H1 (cell line): ENCODE measurements at regions not wholly inside any gene's neighbourhood (a gene's known extent, or its start where the extent isn't known, plus 50 kb on each side); places are given as distances from the start of the nearest gene placed in this dataset.

Experiments used
- CTCF ChIA-PET: fragments of 300-600 bp; sonication (Branson Sonifier 250); formaldehyde crosslinking; loops from one replicate; lab custom pipeline; 2021; ENCODE audit not compliant: partially characterized antibody; lab: Charles Lee
- POLR2A ChIA-PET: fragments of 300-600 bp; sonication (Branson Sonifier 250); formaldehyde crosslinking; loops from one replicate; lab custom pipeline; 2021; ENCODE audit warnings: inconsistent platforms; ENCODE audit not compliant: partially characterized antibody; lab: Charles Lee
- DNase-seq, 2 experiments: peaks; one replicate each; pipeline versions ENCODE4 v3.0.0 to v3.0.0-alpha.2; 2010 to 2022; ENCODE audit warnings: low spot score in 2 of 2, low read depth in 1 of 2, mixed read lengths in 1 of 2
- FAIRE-seq: peaks from 2 replicates; lab custom pipeline; 2011; peaks lifted over from hg19 to GRCh38; lab: Jason Lieb, UNC
- H2AFZ ChIP-seq: 2 replicates; pipeline ENCODE4 v1.8.1; 2012; ENCODE audit warnings: low read length, inconsistent platforms
- H2AK5ac ChIP-seq: 2 replicates; pipeline ENCODE4 v1.6.1; 2013; ENCODE audit warnings: low read depth, low read length
- H2BK120ac ChIP-seq: replicated peaks from 2 replicates; pipeline ENCODE3; 2013; ENCODE audit warnings: low read depth, low read length, inconsistent platforms
- H2BK12ac ChIP-seq: 2 replicates; pipeline ENCODE4 v1.6.1; 2013; ENCODE audit warnings: low read depth, low read length
- H2BK15ac ChIP-seq: 2 replicates; pipeline ENCODE4 v1.6.1; 2013; ENCODE audit warnings: low read length
- H2BK20ac ChIP-seq: 2 replicates; pipeline ENCODE4 v1.6.1; 2013; ENCODE audit warnings: low read length
- H2BK5ac ChIP-seq: 2 replicates; pipeline ENCODE4 v1.6.1; 2013; ENCODE audit warnings: low read depth, low read length
- H3K14ac ChIP-seq: 2 replicates; pipeline ENCODE4 v1.6.1; 2013; ENCODE audit warnings: inconsistent platforms; ENCODE audit not compliant: insufficient read length
- H3K18ac ChIP-seq: 2 replicates; pipeline ENCODE4 v1.6.1; 2013; ENCODE audit warnings: low read length; ENCODE audit errors: extremely low read depth
- H3K23ac ChIP-seq: 2 replicates; pipeline ENCODE4 v1.6.1; 2013; ENCODE audit warnings: inconsistent platforms; ENCODE audit not compliant: insufficient read length
- H3K23me2 ChIP-seq: 2 replicates; pipeline ENCODE4 v1.6.1; 2013; ENCODE audit warnings: low read depth, low read length
- H3K27ac ChIP-seq: 2 replicates; pipeline ENCODE4 v1.6.1; 2011; ENCODE audit warnings: low read depth, low read length, inconsistent platforms
- H3K27me3 ChIP-seq, 4 experiments: replicated peaks in 1 of 4; 1 replicate in 1 of 4; 2 replicates in 3 of 4; pipeline versions ENCODE4 v1.6.1 to v1.8.1; 2011 to 2013; ENCODE audit warnings: low read length in 3 of 4, mild to moderate bottlenecking in 3 of 4, inconsistent platforms in 2 of 4, mixed read lengths in 2 of 4, moderate library complexity in 1 of 4; ENCODE audit not compliant: control insufficient read depth in 3 of 4, insufficient read depth in 3 of 4; ENCODE audit errors: extremely low read depth in 1 of 4
- H3K36me3 ChIP-seq, 4 experiments: 2 replicates each; pipeline versions ENCODE4 v1.6.1 to v1.8.1; 2011 to 2013; ENCODE audit warnings: mild to moderate bottlenecking in 4 of 4, low read length in 3 of 4, moderate library complexity in 2 of 4, control low read depth in 1 of 4, inconsistent platforms in 1 of 4; ENCODE audit not compliant: insufficient read depth in 4 of 4, control insufficient read depth in 2 of 4
- H3K4ac ChIP-seq: replicated peaks from 2 replicates; pipeline ENCODE3; 2013; ENCODE audit warnings: low read length, low read depth, mixed read lengths, inconsistent platforms; ENCODE audit not compliant: insufficient read length
- H3K4me1 ChIP-seq, 4 experiments: replicated peaks in 1 of 4; 1 replicate in 1 of 4; 2 replicates in 3 of 4; pipeline versions ENCODE4 v1.6.1 to v1.8.1; 2011 to 2013; ENCODE audit warnings: low read length in 3 of 4, inconsistent platforms in 2 of 4, mixed read lengths in 1 of 4; ENCODE audit not compliant: insufficient read depth in 4 of 4, control insufficient read depth in 3 of 4
- H3K4me2 ChIP-seq, 2 experiments: 2 replicates each; pipeline versions ENCODE4 v1.6.1 to v1.8.1; 2011 to 2013; ENCODE audit warnings: low read depth in 2 of 2, low read length in 2 of 2, control low read depth in 1 of 2, inconsistent platforms in 1 of 2, mild to moderate bottlenecking in 1 of 2; ENCODE audit not compliant: insufficient read depth in 1 of 2
- H3K4me3 ChIP-seq, 4 experiments: fragments of 200-600, 300-600 bp in 1 of 4; sonication (generic), shearing (Covaris generic), sonication (Bioruptor Twin) in 1 of 4; 2 replicates each; pipeline versions ENCODE4 v1.5.1 to v1.8.1; 2011 to 2016; ENCODE audit warnings: low read length in 4 of 4, low read depth in 3 of 4, control low read depth in 2 of 4, inconsistent platforms in 2 of 4, mild to moderate bottlenecking in 2 of 4, mixed read lengths in 1 of 4, moderate library complexity in 1 of 4; ENCODE audit not compliant: insufficient read depth in 2 of 4; ENCODE audit errors: extremely low read depth in 1 of 4
- H3K56ac ChIP-seq: replicated peaks from 2 replicates; pipeline ENCODE3; 2013; ENCODE audit warnings: low read depth, mild to moderate bottlenecking, mixed read lengths, low read length, inconsistent platforms; ENCODE audit not compliant: insufficient read length
- H3K79me1 ChIP-seq: 2 replicates; pipeline ENCODE4 v1.6.1; 2013; ENCODE audit warnings: low read depth, low read length, control low read depth
- H3K79me2 ChIP-seq, 2 experiments: 2 replicates each; pipeline versions ENCODE4 v1.6.1 to v1.8.1; 2012 to 2013; ENCODE audit warnings: low read length in 2 of 2, mild to moderate bottlenecking in 2 of 2, inconsistent platforms in 1 of 2; ENCODE audit not compliant: insufficient read depth in 2 of 2, control insufficient read depth in 1 of 2
- H3K9ac ChIP-seq, 4 experiments: replicated peaks in 1 of 4; 1 replicate in 1 of 4; 2 replicates in 3 of 4; pipeline versions ENCODE4 v1.6.1 to v1.8.1; 2011 to 2013; ENCODE audit warnings: low read depth in 3 of 4, low read length in 3 of 4, control low read depth in 2 of 4, mild to moderate bottlenecking in 2 of 4, moderate library complexity in 2 of 4, inconsistent platforms in 1 of 4; ENCODE audit errors: extremely low read depth in 1 of 4
- H3K9me3 ChIP-seq, 2 experiments: 2 replicates each; pipeline versions ENCODE4 v1.6.1 to v1.8.1; 2012 to 2013; ENCODE audit warnings: mild to moderate bottlenecking in 2 of 2, moderate library complexity in 2 of 2, control low read depth in 1 of 2, inconsistent platforms in 1 of 2, low read depth in 1 of 2, low read length in 1 of 2, mixed read lengths in 1 of 2; ENCODE audit not compliant: insufficient read depth in 2 of 2
- H4K20me1 ChIP-seq, 2 experiments: replicated peaks in 1 of 2; 2 replicates each; pipeline versions ENCODE3 to v1.8.1; 2011 to 2013; ENCODE audit warnings: inconsistent platforms in 2 of 2, low read length in 2 of 2, mild to moderate bottlenecking in 1 of 2; ENCODE audit not compliant: insufficient read depth in 2 of 2, control insufficient read depth in 1 of 2
- H4K5ac ChIP-seq: 2 replicates; pipeline ENCODE4 v1.6.1; 2013; ENCODE audit warnings: low read length, low read depth, mixed read lengths, inconsistent platforms; ENCODE audit not compliant: insufficient read length
- H4K8ac ChIP-seq: 2 replicates; pipeline ENCODE4 v1.8.0; 2013; ENCODE audit warnings: mild to moderate bottlenecking, moderate library complexity, low read length, inconsistent platforms; ENCODE audit not compliant: insufficient read depth; ENCODE audit errors: extremely low read depth
- H4K91ac ChIP-seq: replicated peaks from 2 replicates; pipeline ENCODE3; 2013; ENCODE audit warnings: low read length, mixed read lengths, inconsistent platforms; ENCODE audit not compliant: insufficient read length
- ATF2 ChIP-seq: IDR thresholded peaks from 2 replicates; pipeline ENCODE4 v1.6.1; 2012; ENCODE audit warnings: low read length, inconsistent platforms
- BCL11A ChIP-seq, 2 experiments: IDR thresholded peaks; one replicate each; pipeline ENCODE4 v1.6.1; 2011; ENCODE audit warnings: low read depth in 2 of 2, low read length in 2 of 2, mild to moderate bottlenecking in 2 of 2
- CTBP2 ChIP-seq: IDR thresholded peaks from 2 replicates; pipeline ENCODE4 v1.7.0; 2011; ENCODE audit warnings: borderline replicate concordance, mild to moderate bottlenecking, moderate library complexity, mixed read lengths, low read length; ENCODE audit not compliant: insufficient read depth, insufficient read length
- E2F6 ChIP-seq: IDR thresholded peaks from 2 replicates; pipeline ENCODE4 v1.6.1; 2012; ENCODE audit warnings: inconsistent platforms
- HDAC2 ChIP-seq, 2 experiments: fragments of 300-600 bp in 1 of 2; sonication (generic) in 1 of 2; IDR thresholded peaks; 2 replicates each; pipeline ENCODE4 v1.6.1; 2011 to 2012; ENCODE audit warnings: low read depth in 2 of 2, low read length in 2 of 2, mild to moderate bottlenecking in 2 of 2, moderate library complexity in 2 of 2, borderline replicate concordance in 1 of 2, inconsistent platforms in 1 of 2
- KDM1A ChIP-seq: fragments of 200-600, 300-600 bp; sonication (generic); IDR thresholded peaks from 2 replicates; pipeline ENCODE4 v1.7.1; 2016; ENCODE audit warnings: mild to moderate bottlenecking, low read length, borderline replicate concordance
- POLR2AphosphoS5 ChIP-seq: IDR thresholded peaks from 2 replicates; pipeline ENCODE4 v1.6.1; 2011; ENCODE audit warnings: low read depth, low read length
- POU5F1 ChIP-seq: IDR thresholded peaks from 2 replicates; pipeline ENCODE4 v1.6.1; 2011; ENCODE audit warnings: low read depth, mild to moderate bottlenecking, low read length, moderate library complexity
- SIRT6 ChIP-seq: IDR thresholded peaks from one replicate; pipeline ENCODE4 v1.7.1; 2012; ENCODE audit warnings: low read length, inconsistent platforms
- SIX5 ChIP-seq: IDR thresholded peaks from 2 replicates; pipeline ENCODE4 v1.6.1; 2011; ENCODE audit warnings: mild to moderate bottlenecking, low read depth, low read length
- TBP ChIP-seq: IDR thresholded peaks from 2 replicates; pipeline ENCODE4 v1.6.1; 2011; ENCODE audit warnings: low read depth, low read length, improper control_type of control experiment
- WGBS, 2 experiments: shearing (Covaris generic) in 1 of 2; methylation state at CpG; one replicate each; pipeline versions ENCODE4 v1.1.6 to v1.1.7; 2013 to 2015; ENCODE audit warnings: low lambda C conversion rate in 2 of 2, mixed read lengths in 2 of 2, inconsistent platforms in 1 of 2, low coverage in 1 of 2, missing lambda C conversion rate in 1 of 2; ENCODE audit not compliant: insufficient replicate concordance in 2 of 2, insufficient coverage in 1 of 2, insufficient read length in 1 of 2; ENCODE audit errors: extremely low coverage in 1 of 2, missing lambda C conversion rate in 1 of 2; 5-methylcytosine and 5-hydroxymethylcytosine counted together

DNA sequence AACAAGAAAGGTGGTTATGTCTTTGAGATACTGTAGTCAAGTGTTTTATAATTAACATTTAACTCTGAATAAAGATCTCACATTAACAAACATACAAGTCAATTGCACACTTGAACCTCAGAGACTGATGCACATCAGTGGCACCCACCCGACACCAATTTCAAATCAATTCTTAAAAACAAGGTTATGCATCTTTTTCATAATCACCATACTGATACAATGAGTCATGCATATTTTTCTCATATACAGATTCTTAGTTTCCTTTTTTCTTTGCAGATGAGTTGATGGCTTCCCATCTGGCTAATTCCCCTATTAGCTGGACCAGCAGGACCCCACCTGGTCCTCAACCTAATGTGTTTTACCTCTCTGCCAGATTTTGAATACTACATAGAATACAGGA is 136.2 kb upstream of the RPL34 start:
- no peak overlapping the region for H3K14ac ChIP-seq
- no peak overlapping the region for H2BK15ac ChIP-seq
- H3K27ac ChIP-seq: no peak overlapping the region
- no peak overlapping the region for H3K4me2 ChIP-seq
- H2AFZ ChIP-seq: no peak overlapping the region
- DNase-seq: no peak
- H4K91ac ChIP-seq: no peak overlapping the region
- H3K79me2 ChIP-seq: no peaks in the 10 kb centered on the region
- no peak overlapping the region for H3K9ac ChIP-seq
- no peak overlapping the region for H3K4me3 ChIP-seq
- H3K23ac ChIP-seq: no peak overlapping the region
- FAIRE-seq: no peak
- H2BK12ac ChIP-seq: no peak overlapping the region
- H2BK20ac ChIP-seq: no peak overlapping the region
- POLR2A ChIA-PET: no interaction called here
- H3K23me2 ChIP-seq: no peaks in the 10 kb centered on the region
- no peaks in the 10 kb centered on the region for H3K4me1 ChIP-seq
- CTCF ChIA-PET: interaction anchor here (1.2 kb wide), 1 partner anchor 9 kb away, joined by 3 read pairs; no protein-coding TSS in a partner anchor
- H3K27me3 ChIP-seq: no peaks in the 10 kb centered on the region
- H2BK5ac ChIP-seq: no peak overlapping the region
- H4K20me1 ChIP-seq: no peaks in the 10 kb centered on the region
- no peak overlapping the region for H3K4ac ChIP-seq
- no peaks in the 10 kb centered on the region for H3K79me1 ChIP-seq
- no peak overlapping the region for H4K5ac ChIP-seq
- 95% methylated on average over 1 of the region's 1 CpG; no CpG with 5 or more reads in 1 of the 2 experiments for WGBS, 2 experiments
- H3K36me3 ChIP-seq: no peaks in the 10 kb centered on the region
- H3K18ac ChIP-seq: no peak overlapping the region
- H3K9me3 ChIP-seq: no peaks in the 10 kb centered on the region
- H3K56ac ChIP-seq: no peak overlapping the region
- TF ChIP-seq KDM1A (no peak), CTBP2 (no peak), SIX5 (no peak), POU5F1 (no peak), SIRT6 (no peak), BCL11A (IDR thresholded peaks at IDR 0.05; ENCODE audit: low read depth in 2 of 2, low read length in 2 of 2) (no peak), HDAC2 (IDR thresholded peaks at IDR 0.05; ENCODE audit: borderline replicate concordance in 1 of 2, low read depth in 2 of 2, low read length in 2 of 2) (no peak), POLR2AphosphoS5 (no peak), E2F6 (no peak), ATF2 (no peak), TBP (no peak)
- no peak overlapping the region for H2BK120ac ChIP-seq
- H4K8ac ChIP-seq: no peak overlapping the region
- H2AK5ac ChIP-seq: no peak overlapping the region
